Muscle layer of duodenum (tissue), 2 donors: ENCODE measurements at regions not wholly inside any gene's neighbourhood (a gene's known extent, or its start where the extent isn't known, plus 50 kb on each side); places are given as distances from the start of the nearest gene placed in this dataset.

Experiments used
- H3K27ac ChIP-seq: one replicate; pipeline ENCODE4 v1.7.0; 2013; ENCODE audit warnings: mild to moderate bottlenecking, low read length
- H3K27me3 ChIP-seq: one replicate; pipeline ENCODE4 v1.7.0; 2013; ENCODE audit warnings: low read depth, mild to moderate bottlenecking, control low read depth, low read length
- H3K36me3 ChIP-seq, 2 donors: one replicate each; pipeline ENCODE4 v1.7.0; 2013; ENCODE audit warnings: low read length in 2 of 2, control low read depth in 1 of 2, mild to moderate bottlenecking in 1 of 2; ENCODE audit not compliant: insufficient read depth in 2 of 2, control insufficient read depth in 1 of 2
- H3K4me1 ChIP-seq, 2 donors: one replicate each; pipeline ENCODE4 v1.7.0; 2013; ENCODE audit warnings: low read length in 2 of 2, mild to moderate bottlenecking in 2 of 2, control low read depth in 1 of 2, moderate library complexity in 1 of 2; ENCODE audit not compliant: insufficient read depth in 2 of 2, control insufficient read depth in 1 of 2
- H3K4me3 ChIP-seq, 2 donors: one replicate each; pipeline ENCODE4 v1.7.0; 2013; ENCODE audit warnings: low read length in 2 of 2, low read depth in 1 of 2, mild to moderate bottlenecking in 1 of 2
- H3K9me3 ChIP-seq, 2 donors: one replicate each; pipeline ENCODE4 v1.7.0; 2013; ENCODE audit warnings: low read length in 2 of 2, control low read depth in 1 of 2, mild to moderate bottlenecking in 1 of 2; ENCODE audit not compliant: control insufficient read depth in 1 of 2
- donor health status: healthy.

GRCh38 chr20:39939241-39939865 lies 749.7 kb downstream of the MAFB start:
- H3K27me3 ChIP-seq = no peaks in the 10 kb centered on the region
- H3K36me3 ChIP-seq = no peaks in the 10 kb centered on the region
- no peaks in the 10 kb centered on the region for H3K9me3 ChIP-seq
- H3K27ac ChIP-seq = no peak overlapping the region
- no peak overlapping the region for H3K4me3 ChIP-seq
- H3K4me1 ChIP-seq = no peaks in the 10 kb centered on the region

DNA sequence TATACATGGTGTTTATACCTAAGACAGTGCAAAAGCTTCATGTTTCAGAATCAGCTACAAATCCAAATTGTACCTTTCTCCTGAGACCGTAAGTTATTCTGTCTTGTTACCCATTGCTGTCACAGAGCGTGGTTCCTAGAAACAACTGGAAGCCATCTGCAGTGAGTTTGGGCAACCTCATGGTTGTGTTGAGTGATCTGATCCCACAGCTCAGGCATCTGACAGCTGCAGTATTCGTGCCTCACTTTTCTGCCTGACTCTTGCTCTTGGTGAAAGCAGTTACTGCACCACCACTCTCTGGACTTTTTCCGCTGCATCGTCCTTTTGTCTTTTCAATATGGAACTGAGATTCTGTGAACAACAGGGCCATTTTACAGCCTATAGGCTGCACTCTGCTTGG lies 752.6 kb downstream of the MAFB start:
- H3K36me3 ChIP-seq = no peaks in the 10 kb centered on the region
- no peak overlapping the region for H3K27ac ChIP-seq
- no peaks in the 10 kb centered on the region for H3K4me1 ChIP-seq
- H3K9me3 ChIP-seq = no peaks in the 10 kb centered on the region
- no peak overlapping the region for H3K4me3 ChIP-seq
- H3K27me3 ChIP-seq = no peaks in the 10 kb centered on the region

DNA sequence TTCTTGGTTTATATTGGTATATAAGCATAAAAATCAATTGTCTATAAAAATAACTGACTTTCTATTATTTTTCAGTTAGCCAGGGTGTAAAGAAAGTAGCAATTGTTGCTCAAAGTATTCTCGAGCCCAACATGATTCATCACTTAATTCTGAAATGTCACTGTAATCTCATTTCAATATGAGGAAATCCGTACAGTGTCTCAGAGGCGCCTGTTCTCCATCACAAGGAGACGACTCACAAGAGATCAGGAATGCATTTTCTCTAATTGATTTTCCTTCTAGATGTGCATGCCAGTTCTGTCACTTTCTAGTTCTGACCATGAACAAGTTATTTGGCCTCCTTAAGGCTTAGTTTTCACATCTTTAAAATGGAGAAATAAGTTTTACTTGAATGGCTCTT lies 753.1 kb downstream of the MAFB start:
- no peaks in the 10 kb centered on the region for H3K4me1 ChIP-seq
- H3K27ac ChIP-seq = no peak overlapping the region
- H3K36me3 ChIP-seq = no peaks in the 10 kb centered on the region

GRCh38 chr20:39916236-39916765 lies 772.7 kb downstream of the MAFB start:
- H3K27ac ChIP-seq = no peak overlapping the region
- no peaks in the 10 kb centered on the region for H3K9me3 ChIP-seq
- H3K4me1 ChIP-seq = no peaks in the 10 kb centered on the region
- H3K36me3 ChIP-seq = no peaks in the 10 kb centered on the region
- no peaks in the 10 kb centered on the region for H3K27me3 ChIP-seq
- H3K4me3 ChIP-seq = no peak overlapping the region

More for the DNA sequence above, 753.1 kb downstream of the MAFB start:
- no peaks in the 10 kb centered on the region for H3K9me3 ChIP-seq
- no peaks in the 10 kb centered on the region for H3K27me3 ChIP-seq
- H3K4me3 ChIP-seq = no peak overlapping the region

DNA sequence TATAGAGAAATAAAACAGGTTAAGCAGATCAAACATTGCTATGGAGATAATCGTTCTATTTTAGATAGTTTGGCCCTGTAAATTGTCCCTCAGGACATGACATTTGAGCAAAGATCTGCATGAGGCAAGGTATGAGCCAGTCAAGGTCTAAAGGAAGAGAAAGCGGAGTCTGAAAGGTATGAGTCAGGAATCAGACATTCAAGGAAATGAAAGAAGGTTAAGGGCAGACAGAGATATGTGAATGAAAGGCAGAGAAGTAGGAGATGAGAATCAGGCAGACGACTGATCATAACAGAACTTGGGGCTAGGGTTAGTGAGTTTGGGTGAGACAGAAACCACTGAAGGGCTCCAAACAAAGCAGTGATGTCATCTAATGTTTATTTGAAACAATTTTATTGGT lies 775.8 kb downstream of the MAFB start:
- no peak overlapping the region for H3K27ac ChIP-seq
- H3K4me1 ChIP-seq = no peaks in the 10 kb centered on the region
- no peaks in the 10 kb centered on the region for H3K27me3 ChIP-seq
- H3K9me3 ChIP-seq = no peaks in the 10 kb centered on the region
- no peak overlapping the region for H3K4me3 ChIP-seq
- H3K36me3 ChIP-seq = no peaks in the 10 kb centered on the region

DNA sequence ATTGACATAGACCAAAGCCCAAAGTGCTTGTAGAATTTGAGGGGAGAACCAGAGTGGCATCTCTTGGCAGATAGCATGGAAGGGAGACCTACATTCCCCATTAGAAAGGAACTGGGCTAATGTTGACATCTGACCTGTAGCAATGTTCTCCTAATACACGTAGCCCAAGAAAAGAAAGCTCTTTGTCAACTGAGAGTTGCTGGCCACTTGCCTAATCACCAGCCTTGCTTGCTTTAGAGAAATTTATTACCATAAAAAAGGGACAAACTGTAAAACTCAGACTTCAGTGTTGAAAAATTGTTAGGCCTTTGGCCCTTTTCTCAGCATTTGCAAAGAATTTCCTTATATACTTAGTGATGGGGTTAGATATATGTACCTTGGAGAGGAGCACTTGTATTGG lies 777.5 kb downstream of the MAFB start:
- Histone ChIP-seq H3K4me3 (no peak overlapping the region), H3K27ac (no peak overlapping the region), H3K4me1 (no peaks in the 10 kb centered on the region), H3K9me3 (no peaks in the 10 kb centered on the region), H3K36me3 (no peaks in the 10 kb centered on the region), H3K27me3 (no peaks in the 10 kb centered on the region)

- Histone ChIP-seq H3K9me3 (no peaks in the 10 kb centered on the region), H3K27ac (no peak overlapping the region), H3K4me3 (no peak overlapping the region), H3K27me3 (no peaks in the 10 kb centered on the region), H3K4me1 (no peaks in the 10 kb centered on the region), H3K36me3 (no peaks in the 10 kb centered on the region)
These were observed 778.5 kb downstream of the MAFB start for GRCh38 chr20:39910536-39910935.

GRCh38 chr20:39909447-39909846 lies 779.6 kb downstream of the MAFB start:
- H3K27ac ChIP-seq = no peak overlapping the region
- H3K27me3 ChIP-seq = no peaks in the 10 kb centered on the region

GRCh38 chr20:39904476-39905112 lies 784.4 kb downstream of the MAFB start:
- no peaks in the 10 kb centered on the region for H3K4me1 ChIP-seq
- no peaks in the 10 kb centered on the region for H3K9me3 ChIP-seq
- no peaks in the 10 kb centered on the region for H3K27me3 ChIP-seq
- H3K36me3 ChIP-seq = no peaks in the 10 kb centered on the region
- H3K4me3 ChIP-seq = no peak overlapping the region
- H3K27ac ChIP-seq = no peak overlapping the region

More at GRCh38 chr20:39909447-39909846, 779.6 kb downstream of the MAFB start:
- Histone ChIP-seq H3K36me3 (no peaks in the 10 kb centered on the region), H3K9me3 (no peaks in the 10 kb centered on the region), H3K4me1 (no peaks in the 10 kb centered on the region), H3K4me3 (no peak overlapping the region)

GRCh38 chr20:39903806-39904465 lies 785.1 kb downstream of the MAFB start:
- Histone ChIP-seq H3K4me3 (no peak overlapping the region), H3K9me3 (no peaks in the 10 kb centered on the region), H3K4me1 (no peaks in the 10 kb centered on the region), H3K36me3 (no peaks in the 10 kb centered on the region), H3K27ac (no peak overlapping the region), H3K27me3 (no peaks in the 10 kb centered on the region)

DNA sequence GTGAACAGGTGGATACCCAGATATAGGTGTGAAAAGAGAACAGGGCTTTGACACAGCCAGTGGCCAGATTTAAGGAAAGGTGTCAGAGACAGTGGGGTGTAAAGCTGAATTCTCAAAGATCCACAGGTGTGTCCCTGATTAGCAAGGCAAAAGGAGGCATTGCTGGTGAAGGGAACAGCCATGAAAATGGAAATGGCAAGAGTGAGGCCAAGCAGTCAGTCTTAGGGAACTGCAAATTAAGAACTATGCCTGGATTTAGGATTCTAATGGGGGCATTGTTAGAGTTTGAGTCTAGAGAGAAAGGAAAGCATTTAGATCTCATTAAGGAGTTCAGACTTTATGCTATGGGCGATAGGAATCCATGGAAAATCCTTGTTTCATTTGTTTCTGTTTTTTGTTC lies 789.2 kb downstream of the MAFB start:
- H3K27ac ChIP-seq = no peak overlapping the region
- no peaks in the 10 kb centered on the region for H3K4me1 ChIP-seq
- H3K36me3 ChIP-seq = no peaks in the 10 kb centered on the region
- H3K27me3 ChIP-seq = no peaks in the 10 kb centered on the region
- no peak overlapping the region for H3K4me3 ChIP-seq
- no peaks in the 10 kb centered on the region for H3K9me3 ChIP-seq
